ENCODE measurements at regions not wholly inside any gene's neighbourhood (a gene's known extent, or its start where the extent isn't known, plus 50 kb on each side); places are given as distances from the start of the nearest gene placed in this dataset.

DNA sequence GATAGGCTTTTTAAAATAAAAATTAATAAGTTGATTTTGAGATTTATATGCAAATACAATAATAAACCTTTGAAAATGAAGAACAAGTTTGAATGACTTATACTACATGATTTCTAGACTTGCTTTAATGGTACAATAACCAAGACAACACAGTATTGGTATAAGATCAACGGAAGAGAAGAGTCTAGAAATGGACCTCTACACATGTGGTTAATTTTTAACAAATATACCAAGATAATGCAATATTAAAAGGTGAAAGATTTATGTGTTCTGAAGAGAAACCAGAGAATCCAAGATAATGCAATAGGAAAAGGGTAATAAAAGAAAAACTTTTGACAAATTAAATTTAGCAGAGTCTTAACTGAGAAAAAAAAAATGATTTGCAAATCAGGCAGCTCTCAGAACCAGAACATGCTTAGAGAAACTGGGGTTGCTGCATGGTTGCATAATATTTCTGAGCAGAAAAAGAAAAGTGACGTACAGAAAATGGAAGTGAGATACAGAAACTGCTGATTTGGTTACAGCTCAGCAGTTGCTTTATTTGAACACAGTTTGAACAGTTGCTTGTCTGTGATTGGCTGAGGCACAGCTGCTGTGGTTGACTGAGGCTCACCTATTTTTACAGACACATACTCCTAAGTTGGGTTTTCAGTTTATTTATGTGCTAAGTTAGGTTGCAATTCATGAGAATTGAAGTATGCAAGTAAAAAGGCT lies 365.9 kb downstream of the CRPPA start:
- DNase-seq (ENCODE audit: low spot score) = no peak

DNA sequence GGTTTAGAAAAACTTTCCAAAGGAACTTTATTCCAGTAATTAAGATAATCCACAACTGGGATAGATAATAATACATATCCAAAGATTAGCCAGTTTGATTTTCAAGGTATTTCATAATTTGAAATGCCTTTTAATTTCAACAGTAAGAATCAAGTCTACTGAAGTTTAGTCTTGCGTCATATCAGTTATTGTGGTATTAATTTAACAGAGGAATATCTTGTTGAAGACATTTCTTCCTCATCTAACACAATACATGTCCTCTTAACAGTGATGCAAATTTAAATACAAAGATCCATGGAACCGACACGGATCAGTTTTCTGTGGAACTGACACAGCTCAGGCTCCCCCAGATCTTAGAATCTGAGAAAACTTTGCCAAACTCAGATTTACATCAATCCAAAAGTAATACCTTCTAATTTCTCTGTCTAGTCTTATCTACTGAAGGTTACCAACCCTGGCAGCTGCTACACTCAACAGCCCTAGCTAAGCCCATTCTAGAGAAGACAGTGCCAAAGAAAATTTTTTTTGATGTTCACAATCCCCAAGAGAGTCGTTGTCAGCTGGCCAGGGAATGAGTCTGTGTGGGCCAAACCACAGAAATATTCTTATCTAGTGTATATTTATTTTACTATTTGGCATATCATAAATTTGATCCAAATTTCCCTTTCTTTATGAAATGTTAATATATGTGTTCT lies 365.2 kb upstream of the MEOX2 start:
- DNase-seq (ENCODE audit: low spot score) = peak; percentile 6

DNA sequence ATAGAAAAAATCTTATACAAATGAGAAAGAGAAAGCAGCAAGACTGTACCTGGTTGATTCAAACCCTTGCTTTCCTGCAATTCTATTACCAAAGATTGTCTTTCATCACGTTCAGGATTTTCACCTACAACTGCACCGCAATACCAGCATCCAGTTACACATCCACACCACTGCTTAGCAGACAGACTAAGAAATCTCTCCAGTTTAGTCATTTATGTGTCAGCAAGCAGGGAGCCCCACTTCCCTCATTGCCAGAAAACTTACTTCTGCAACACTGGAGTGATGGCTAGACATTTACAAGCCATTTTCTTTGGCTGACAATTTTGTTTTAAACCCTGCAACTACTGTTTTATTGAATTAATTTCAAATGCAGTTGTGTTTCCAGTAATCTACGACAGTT lies 359.6 kb upstream of the MEOX2 start:
- no peak for DNase-seq (ENCODE audit: low spot score)

DNA sequence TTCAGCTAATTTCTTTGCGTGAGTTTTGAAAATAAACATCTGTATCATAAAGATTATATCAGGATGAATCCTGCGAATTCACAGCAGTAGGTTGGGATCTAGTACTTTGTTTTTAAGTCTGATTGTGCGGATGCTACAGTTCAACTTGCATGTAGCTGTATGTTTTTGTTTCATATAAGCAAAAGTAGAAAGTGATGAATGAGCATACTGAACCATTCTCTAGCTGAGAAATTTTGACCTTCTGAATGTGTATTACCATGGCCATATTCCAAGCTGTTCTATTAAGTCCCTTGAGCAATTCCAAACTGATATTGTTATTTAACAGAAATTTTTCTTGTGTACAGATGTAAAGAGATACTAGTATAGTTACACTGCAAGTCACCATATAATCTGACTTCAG lies 358.8 kb upstream of the MEOX2 start:
- no peak for DNase-seq (ENCODE audit: low spot score)

DNA sequence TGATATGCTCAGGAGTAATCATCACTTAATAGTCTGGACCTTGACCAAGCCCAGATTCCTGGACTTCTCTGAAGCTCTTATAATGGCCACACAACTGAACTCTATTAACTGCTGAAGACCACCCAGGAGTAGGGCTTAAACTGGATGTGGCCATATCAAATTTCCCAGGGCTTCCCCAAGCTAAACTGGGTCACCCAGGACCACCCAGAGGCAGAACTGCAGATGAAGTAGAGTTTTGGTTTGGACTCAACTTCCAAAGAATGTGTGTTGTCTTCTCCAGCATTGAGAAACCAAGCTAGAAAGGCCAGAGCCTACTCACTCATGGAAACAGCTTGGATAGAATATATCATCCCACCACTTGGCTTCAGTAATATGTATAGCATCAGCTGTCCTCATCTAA lies 358.2 kb upstream of the MEOX2 start:
- DNase-seq (ENCODE audit: low spot score) = no peak

DNA sequence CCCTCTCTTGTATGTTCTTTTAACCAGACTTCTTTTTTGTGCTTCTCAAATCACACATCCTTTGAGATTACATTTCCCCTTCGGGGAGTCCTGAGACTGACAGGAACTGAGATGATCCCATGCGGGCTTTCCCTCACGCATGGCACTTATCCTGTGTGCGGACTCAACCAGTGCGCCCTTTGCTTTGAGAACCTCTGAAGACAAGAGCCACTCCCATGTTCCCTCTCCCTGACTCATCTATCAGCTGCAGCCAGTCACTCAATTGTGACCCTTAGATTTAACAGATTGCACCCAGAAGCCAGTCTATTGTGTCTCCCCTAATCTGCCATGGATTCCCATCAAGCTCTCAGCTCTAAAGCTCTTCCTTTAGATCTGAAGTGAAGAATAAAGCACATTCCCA lies 353.9 kb upstream of the MEOX2 start:
- DNase-seq (ENCODE audit: low spot score) = no peak

DNA sequence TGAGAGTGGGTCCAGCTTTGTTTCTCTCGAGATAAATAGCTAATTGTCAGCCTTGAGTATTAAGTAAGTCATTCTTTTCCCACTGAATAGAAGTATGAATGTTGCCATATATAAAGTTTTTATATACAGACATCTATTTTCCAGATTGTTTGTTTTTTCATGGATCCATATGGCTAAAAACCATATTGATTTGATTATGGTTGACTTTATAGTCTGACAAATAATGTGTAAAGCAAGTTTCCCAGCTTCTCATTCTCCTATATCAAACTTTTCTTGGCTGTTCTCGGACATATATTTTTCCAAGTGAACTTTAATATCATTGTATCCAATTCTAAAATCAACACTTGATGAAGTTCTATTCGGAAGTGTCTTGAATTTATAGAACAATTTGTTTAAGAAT lies 352.4 kb upstream of the MEOX2 start:
- no peak for DNase-seq (ENCODE audit: low spot score)

DNA sequence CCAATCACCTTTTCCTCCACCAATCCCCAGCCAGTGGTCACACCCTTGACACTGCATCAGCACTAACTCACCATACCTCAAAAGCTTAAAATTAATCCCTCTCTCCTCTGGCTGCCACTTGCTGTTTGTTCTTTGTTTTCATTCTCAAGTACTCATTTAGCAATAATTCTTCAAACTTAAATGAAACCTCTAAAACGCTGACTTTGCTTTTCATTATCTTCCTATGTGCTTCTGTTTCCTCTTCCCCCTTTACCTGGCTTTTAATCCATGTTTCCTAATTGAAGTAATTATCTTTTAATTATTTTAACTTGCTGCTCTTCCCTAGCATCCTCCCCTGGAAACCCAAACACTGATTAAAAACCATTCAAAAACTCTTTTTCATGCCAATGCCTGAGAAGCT lies 348.9 kb upstream of the MEOX2 start:
- DNase-seq (ENCODE audit: low spot score) = no peak

DNA sequence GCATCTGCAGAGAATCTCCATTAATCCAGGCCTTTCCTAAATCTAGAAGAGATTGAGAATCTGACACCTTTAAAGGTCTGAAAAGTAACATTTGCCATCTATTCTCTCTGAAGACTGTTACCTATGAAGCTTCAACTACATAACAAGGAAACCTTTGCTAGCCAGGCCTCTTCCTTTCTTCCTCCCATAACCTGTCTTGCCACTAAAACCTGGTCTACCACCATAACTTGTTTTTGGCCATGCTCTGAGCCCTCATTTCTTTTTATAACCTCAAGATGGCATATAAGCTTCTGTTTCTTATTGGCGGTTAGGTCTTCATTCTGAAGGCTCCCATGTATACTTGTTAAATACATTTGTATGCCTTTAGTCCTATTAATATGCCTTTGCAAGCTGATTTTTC lies 348.4 kb upstream of the MEOX2 start:
- DNase-seq (ENCODE audit: low spot score) = no peak

DNA sequence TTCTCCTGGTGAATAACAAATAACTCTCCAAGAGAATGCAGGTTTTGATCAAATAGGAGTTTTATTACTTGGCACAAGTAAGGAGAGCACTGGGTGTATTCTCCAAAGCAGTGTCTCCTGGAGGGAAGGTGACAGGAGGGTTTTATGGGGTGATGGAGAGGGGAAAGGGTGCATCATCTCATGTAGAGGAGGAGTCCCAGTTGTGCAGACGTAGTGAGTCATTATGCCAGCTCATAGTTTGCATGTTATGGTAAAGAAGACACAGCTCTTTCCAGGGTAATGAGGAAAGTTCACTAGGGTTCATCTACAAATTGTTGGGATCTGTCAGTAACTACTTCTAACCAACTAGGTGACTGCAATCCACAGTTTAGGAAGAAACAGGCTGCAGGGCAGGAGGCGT lies 347.9 kb upstream of the MEOX2 start:
- no peak for DNase-seq (ENCODE audit: low spot score)

DNA sequence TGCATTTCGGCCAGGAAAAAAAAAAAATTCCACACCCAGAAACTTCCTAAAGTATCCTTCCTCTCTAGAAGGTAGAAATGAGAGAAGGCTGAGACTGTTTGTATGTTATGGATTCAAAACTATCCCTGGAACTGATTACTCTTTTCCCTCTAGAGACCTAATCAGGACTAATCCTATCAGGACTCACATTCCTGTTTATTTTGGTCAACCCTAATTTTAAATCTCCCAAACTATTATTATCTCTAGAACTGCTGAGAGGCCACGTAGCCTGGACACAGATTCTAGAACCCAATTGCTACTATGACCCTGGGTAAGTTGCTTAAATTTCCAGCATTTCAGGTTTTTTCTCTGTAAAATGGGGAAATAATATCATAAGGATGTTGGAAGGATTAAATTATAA lies 346.8 kb upstream of the MEOX2 start:
- DNase-seq (ENCODE audit: low spot score) = no peak

DNA sequence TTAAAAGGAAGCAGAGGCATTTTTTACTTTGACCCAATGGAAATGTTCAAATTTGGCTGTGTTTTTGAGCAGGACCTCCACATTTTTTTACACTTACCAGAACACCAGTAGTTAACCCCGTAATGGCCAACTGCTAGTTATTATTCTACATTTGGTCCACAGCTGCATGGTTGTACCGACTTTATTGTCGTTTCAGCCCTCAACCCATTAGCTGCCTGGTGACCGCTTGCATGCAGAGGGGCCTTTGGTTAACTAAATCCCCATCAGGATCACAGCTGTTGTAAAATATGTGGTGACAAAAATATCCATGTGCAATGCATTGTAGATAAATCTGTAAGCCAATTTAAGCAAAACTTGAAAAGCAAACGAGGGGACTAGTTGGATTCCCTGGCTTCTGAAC lies 342.2 kb upstream of the MEOX2 start:
- no peak for DNase-seq (ENCODE audit: low spot score)

DNA sequence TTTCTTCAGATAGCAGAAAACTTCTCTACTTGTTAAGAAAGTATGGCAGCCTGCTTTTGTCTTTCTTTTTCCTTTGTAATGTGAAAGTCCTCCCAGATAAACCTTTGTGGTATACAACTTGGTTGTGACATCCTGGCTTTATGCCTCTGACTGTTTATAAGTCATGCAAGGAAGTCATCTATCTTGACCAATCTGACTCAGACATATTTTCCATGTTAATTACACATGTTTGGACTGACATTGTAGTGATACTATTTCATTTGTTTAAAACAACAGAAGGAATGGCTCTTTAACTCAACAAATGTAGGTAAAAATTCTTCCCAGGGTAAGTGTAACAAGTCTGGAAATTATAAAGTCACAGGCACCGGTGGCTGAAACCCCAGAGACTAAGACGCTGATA lies 341.6 kb upstream of the MEOX2 start:
- DNase-seq (ENCODE audit: low spot score) = peak; percentile 38

DNA sequence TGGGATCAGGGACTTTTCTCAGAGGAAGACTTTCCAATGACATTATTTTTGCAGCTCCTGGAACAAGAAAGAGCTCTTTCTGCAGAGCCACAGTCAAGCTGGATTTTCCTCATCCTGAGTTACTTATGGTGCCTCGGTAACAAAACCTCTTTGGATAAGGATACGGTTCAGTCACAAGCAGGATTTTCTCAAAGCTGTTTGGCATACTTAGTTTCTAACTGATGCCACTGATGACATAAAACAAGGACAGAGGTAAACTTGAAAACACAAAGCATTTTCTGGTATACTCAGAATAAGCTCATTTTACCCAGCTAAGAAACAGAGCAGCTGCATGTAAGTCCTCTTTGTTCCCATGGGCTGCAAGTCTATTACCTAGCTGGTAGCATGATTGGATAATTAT lies 340.9 kb upstream of the MEOX2 start:
- no peak for DNase-seq (ENCODE audit: low spot score)

DNA sequence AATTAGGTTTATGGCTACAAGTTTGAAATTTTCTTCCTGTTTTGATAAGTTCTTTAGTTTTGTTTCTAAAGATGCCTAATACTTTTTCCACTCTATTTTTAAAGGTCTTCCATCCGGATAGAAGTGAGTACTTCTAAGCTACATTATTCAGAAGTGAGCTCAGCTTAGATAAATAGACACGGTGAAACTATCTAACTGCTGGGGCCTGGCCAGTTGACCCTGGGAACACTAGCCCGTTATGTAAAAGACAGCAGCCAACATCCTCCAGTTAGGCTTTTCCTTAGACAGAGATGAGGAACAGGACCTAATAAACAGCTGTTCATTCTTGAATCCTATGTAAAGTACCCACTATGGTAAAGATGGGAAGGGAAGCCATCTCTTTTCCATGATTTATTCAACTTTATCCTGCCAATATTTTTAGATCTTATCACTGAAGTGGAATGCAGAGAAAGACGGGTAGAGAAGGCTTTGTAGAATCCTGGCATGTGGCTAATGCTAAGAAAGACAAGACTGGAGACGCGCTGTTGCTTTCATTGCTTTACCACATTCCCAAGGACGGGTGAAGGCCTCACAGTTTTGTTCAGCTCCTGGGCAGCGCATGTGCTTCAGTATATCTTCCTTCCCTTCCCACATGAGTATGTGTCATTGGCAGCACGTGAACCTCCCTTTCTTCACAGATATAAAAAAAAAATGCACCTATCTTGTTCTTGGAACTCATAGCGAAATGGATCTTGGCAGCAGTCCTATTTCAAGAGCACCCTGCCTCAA lies 340.0 kb upstream of the MEOX2 start:
- DNase-seq (ENCODE audit: low spot score) = peak; percentile 32

DNA sequence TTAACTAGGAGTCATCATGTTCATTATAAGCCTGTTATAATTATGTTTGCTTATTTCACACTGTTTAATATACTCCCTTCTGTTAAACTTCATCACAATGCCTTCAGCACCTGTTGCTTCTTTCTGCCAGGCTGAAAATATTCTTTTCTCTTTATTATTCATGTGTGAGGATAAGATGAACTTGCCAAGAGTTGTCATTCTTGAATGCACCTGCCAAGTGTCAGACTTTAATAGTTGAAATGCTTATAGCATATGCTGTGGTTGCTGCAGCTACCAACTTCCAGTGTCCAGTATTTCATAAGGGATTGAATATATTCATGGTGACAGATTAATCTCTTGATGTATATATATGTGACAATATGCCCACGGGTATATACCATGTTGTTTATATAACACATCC lies 339.2 kb upstream of the MEOX2 start:
- DNase-seq (ENCODE audit: low spot score) = no peak

DNA sequence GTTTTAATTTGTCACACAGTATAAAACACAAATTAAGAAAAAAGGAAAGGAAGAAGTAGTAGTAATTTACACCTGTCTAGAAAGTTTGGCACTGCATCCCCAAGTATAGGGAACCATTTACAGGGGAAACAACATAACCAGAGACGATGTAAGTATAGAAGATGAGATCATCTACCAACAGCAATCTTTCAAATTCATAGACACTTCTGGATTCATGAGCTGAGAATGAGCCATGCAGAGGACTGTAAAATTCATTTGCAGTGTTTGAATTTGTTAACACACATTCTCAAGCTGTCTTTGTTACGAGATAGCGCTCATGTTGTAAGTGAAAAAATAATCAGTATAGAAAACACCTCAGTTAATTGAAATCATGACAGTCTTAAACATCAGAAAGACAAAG lies 337.0 kb upstream of the MEOX2 start:
- no peak for DNase-seq (ENCODE audit: low spot score)

DNA sequence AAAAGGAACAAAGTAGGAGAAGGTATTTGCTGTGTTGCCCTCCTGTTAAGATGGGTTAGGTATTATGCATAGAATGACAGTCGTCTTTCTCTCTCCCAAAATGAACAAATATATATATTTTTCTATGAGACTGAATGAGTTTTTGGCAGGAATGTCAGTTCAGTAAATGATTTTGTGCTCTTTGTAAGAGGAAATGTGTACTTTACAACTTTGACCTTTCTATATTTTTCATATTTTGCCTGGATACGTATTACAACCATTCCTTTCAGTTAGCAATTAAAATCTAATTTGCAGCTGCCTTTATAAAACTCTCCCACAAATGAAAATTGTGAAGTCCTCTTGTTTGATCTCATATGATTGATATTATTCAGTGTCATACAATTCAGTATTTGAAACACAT lies 336.6 kb upstream of the MEOX2 start:
- DNase-seq (ENCODE audit: low spot score) = no peak

DNA sequence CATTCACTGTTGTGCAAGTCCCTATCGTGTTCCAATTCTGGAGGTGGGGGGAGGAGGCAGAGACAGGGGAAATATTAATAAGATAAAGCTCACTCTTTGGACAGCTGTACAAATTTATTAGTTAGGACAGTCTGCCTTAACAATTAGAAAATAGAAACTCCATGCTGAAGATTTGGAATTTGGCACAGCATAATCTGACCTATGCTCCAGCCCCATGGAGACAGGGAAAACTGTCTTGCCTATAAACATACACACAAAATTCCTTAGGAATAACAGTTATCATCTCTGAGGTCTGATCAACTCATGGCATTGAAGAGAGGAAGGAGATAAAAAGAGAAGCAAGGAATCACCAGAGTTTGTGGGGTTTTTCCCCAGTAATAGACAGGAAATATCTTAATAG lies 335.4 kb upstream of the MEOX2 start:
- no peak for DNase-seq (ENCODE audit: low spot score)

DNA sequence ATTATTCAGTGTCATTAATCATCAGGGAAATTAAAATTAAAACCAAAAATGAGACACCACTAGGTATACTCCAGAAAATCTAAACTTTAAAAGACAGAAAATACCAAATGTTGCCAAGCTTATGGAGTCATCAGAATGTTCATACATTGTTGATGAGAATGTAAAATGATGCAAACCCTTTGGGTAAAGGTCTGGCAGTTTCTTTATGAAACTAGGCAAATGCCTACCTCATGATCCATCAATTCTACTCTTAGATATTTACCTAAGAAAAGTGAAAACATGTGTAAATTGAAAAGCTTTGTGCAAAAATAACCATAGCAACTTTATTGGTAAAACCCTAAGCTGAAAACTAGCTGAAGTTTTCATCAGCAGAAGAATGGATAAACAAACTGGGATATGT lies 329.5 kb upstream of the MEOX2 start:
- no peak for DNase-seq (ENCODE audit: low spot score)

DNA sequence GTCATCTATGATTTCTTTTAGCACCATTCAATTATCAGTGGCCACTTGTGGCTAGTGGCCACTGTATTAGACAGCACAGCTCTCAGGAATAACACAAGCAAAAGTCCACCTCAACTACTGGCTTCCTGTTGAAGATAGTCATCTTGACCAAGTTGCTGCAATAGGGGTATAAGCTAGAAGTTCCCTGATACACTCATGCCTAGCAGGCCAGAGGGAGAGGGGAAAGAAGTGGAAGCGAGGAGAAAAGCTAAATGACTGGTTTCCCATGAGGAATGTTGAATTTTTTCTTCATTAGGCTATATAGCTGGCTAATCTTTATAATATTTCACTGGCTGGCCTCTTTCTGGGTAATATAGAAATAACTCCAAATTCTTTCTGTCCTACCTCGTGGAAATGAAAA lies 327.5 kb upstream of the MEOX2 start:
- DNase-seq (ENCODE audit: low spot score) = no peak

DNA sequence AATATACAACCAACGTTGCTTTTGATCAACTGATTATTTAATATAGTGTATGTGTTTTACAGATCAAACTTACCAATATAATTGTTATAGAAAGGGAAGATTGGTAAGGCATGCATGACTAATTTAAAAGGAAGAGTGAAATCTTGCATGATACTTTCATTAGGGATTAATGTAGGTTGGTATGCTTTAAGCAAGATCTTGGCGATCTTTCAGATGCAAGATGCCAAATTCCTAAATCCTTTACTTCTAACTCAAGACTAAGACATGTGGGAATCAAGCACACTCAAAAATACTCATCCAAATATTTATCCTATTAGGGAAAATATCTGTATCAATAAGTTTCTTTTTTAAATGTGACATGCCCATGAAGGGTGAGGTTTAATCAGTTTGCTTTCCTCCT lies 321.4 kb upstream of the MEOX2 start:
- no peak for DNase-seq (ENCODE audit: low spot score)

DNA sequence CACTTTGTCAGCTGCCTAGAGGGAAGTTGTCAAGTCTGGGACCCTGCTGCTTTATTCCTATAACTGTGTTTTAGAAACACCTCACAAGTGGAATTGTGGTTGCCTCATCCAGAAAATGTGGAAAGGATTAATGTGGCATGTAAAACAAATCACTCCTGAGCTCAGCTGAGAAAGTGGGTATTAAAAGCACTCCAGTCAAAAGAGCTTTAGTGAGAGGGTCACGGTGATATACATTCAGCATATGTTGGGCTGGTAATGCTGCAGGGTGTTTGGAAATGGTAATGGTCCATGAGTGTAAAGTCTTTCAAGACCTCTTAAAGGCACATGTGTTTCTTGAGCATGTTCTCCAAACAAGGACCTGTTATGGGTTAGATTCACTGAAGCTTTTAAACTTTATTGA lies 318.2 kb upstream of the MEOX2 start:
- DNase-seq (ENCODE audit: low spot score) = no peak

All from hepatic stellate cell (primary cell).